Tibial nerve (tissue), 3 donors: ENCODE measurements at regions not wholly inside any gene's neighbourhood (a gene's known extent, or its start where the extent isn't known, plus 50 kb on each side); places are given as distances from the start of the nearest gene placed in this dataset.

ENCODE experiments used
- POLR2A ChIP-seq, 2 donors: fragments of 450-650 bp; IDR thresholded peaks; one replicate each; pipeline ENCODE4 v1.6.1; 2017; ENCODE audit warnings: antibody characterized with exemption in 2 of 2, mild to moderate bottlenecking in 2 of 2, moderate library complexity in 2 of 2
- TF ChIP-seq, protein P1 (sequence below), 5 experiments: fragments of 200-600 bp in 3 of 5; fragments of 450-650 bp in 2 of 5; sonication (generic) in 3 of 5; IDR thresholded peaks; one replicate each; pipeline ENCODE4 v1.5.1; 2016 to 2019; ENCODE audit warnings: antibody characterized with exemption in 5 of 5, mild to moderate bottlenecking in 3 of 5, moderate library complexity in 2 of 5

- TF ChIP-seq, protein P1, sequence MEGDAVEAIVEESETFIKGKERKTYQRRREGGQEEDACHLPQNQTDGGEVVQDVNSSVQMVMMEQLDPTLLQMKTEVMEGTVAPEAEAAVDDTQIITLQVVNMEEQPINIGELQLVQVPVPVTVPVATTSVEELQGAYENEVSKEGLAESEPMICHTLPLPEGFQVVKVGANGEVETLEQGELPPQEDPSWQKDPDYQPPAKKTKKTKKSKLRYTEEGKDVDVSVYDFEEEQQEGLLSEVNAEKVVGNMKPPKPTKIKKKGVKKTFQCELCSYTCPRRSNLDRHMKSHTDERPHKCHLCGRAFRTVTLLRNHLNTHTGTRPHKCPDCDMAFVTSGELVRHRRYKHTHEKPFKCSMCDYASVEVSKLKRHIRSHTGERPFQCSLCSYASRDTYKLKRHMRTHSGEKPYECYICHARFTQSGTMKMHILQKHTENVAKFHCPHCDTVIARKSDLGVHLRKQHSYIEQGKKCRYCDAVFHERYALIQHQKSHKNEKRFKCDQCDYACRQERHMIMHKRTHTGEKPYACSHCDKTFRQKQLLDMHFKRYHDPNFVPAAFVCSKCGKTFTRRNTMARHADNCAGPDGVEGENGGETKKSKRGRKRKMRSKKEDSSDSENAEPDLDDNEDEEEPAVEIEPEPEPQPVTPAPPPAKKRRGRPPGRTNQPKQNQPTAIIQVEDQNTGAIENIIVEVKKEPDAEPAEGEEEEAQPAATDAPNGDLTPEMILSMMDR (IDR thresholded peaks at IDR 0.05) = no peak
- TF ChIP-seq POLR2A (IDR thresholded peaks at IDR 0.05) = no peak
Observed at GRCh38 chr12:115760231-115760630, 517.3 kb downstream of the MED13L start.
